Heart left ventricle (tissue), 13 donors: ENCODE measurements at regions not wholly inside any gene's neighbourhood (a gene's known extent, or its start where the extent isn't known, plus 50 kb on each side); places are given as distances from the start of the nearest gene placed in this dataset.

Source experiments
- CTCF ChIP-seq, 12 donors: fragments of 200-600 bp; sonication (generic) in 4 of 12; IDR thresholded peaks; one replicate each; pipeline versions ENCODE4 v1.5.0 to v1.8.0; 2018 to 2022; ENCODE audit warnings: antibody characterized with exemption in 12 of 12, mild to moderate bottlenecking in 5 of 12
- POLR2A ChIP-seq, 2 donors: fragments of 450-650 bp; IDR thresholded peaks; one replicate each; pipeline ENCODE4 v1.6.1; 2017; ENCODE audit warnings: antibody characterized with exemption in 2 of 2, mild to moderate bottlenecking in 2 of 2, moderate library complexity in 2 of 2
- donor health status: ischemic (EF 13 %, LVEDD 7.1; RV severe dilation, severe dysfunction).
- donor health status: DM: no; HTN: yes; CAD: no.
- donor health status: DM: no; HTN: no; CAD: no.
- donor health status: ischemic (EF 25% LVEDD 6.9; RV normal size, moderate dysfunction).
- donor health status: ischemic (EF 25% LVEDD 5.7; RV mildly dilated, moderate dysfunction).
- donor health status: ischemic (EF 35%, LVEDD 5.7; RV mildly dilated, moderate dysfunction).
- donor health status: nonischemic (EF 11% LVEDD 7.7; RV severe dilation, severe dysfunction).
- donor health status: DM: yes; HTN: yes; CAD: no.
- donor health status: PGD.
- donor health status: ischemic (EF 29% LVEDD 5.4; RV normal size, mild dysfunction).
- donor health status: nonischemic (EF 23%, LVEDD 6.1; RV moderate dilation, normal function).

GRCh38 chr3:43207628-43208085 is 78.7 kb upstream of the SNRK start:
- TF ChIP-seq POLR2A (IDR thresholded peaks at IDR 0.05) (no peak), CTCF (IDR thresholded peaks at IDR 0.05) (no peak)
